Activated naive CD4-positive, alpha-beta T cell treated with anti-CD3 and anti-CD28 coated beads, Interleukin-2, amount 10 ng/mL, durations not matched to agents 7 days and 5 days (primary cell): ENCODE measurements at regions not wholly inside any gene's neighbourhood (a gene's known extent, or its start where the extent isn't known, plus 50 kb on each side); places are given as distances from the start of the nearest gene placed in this dataset.

Experiments used
- CTCF ChIA-PET: fragments of 350-600 bp; sonication (Branson Sonifier 250); formaldehyde crosslinking; loops from one replicate; lab custom pipeline; 2021; ENCODE audit warnings: antibody characterized with exemption; lab: Charles Lee
- DNase-seq: peaks from one replicate; pipeline ENCODE4 v3.0.0-alpha.2; 2020
- H3K27ac Mint-ChIP-seq: one replicate; pipeline ENCODE4 v1.8.0; 2021; ENCODE audit warnings: mild to moderate bottlenecking, moderate library complexity, mixed read lengths
- H3K27me3 Mint-ChIP-seq: one replicate; pipeline ENCODE4 v1.8.0; 2021; ENCODE audit warnings: mild to moderate bottlenecking, mixed read lengths
- H3K36me3 Mint-ChIP-seq: one replicate; pipeline ENCODE4 v1.8.0; 2021; ENCODE audit warnings: mixed read lengths
- H3K4me1 Mint-ChIP-seq: one replicate; pipeline ENCODE4 v1.8.0; 2021; ENCODE audit warnings: mixed read lengths
- H3K4me3 Mint-ChIP-seq: one replicate; pipeline ENCODE4 v1.8.0; 2021; ENCODE audit warnings: mild to moderate bottlenecking, moderate library complexity, mixed read lengths
- H3K9me3 Mint-ChIP-seq: one replicate; pipeline ENCODE4 v1.8.0; 2021; ENCODE audit warnings: mixed read lengths

DNA sequence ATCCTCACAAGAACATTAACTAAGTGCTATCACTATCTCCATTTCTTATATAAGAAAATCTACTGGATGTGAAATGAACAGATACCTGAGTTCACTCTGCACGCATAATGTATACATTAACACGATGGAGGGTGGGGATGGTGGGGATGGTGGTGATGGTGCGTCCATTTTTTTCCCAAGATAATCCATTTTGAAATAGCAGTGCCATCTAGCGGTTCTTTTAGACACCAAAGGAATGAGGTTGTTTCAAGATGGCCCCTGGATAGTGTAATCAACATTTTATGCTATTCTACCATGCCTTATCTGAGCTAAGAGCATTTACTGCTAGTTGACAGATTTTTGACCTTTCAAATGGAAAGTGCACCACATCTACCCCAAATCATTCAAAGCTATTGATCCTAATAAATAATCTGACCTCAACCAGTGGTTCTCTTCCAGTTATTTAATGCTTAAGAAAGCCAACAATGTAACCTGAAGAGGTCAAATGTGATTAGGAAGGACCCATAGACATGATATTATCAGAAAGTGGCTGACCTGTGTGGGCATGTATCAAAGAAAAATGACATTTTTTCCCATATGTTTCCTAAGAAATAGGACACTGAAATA is 714.7 kb upstream of the TENM4 start:
- CTCF ChIA-PET, result no interaction called here
- DNase-seq, result no peak
- H3K4me3 Mint-ChIP-seq, result no peak overlapping the region
- H3K36me3 Mint-ChIP-seq, result no peaks in the 10 kb centered on the region
- no peak overlapping the region for H3K27ac Mint-ChIP-seq
- H3K9me3 Mint-ChIP-seq, result peaks cover 2% of the 10 kb centered on the region
- H3K27me3 Mint-ChIP-seq, result no peaks in the 10 kb centered on the region
- H3K4me1 Mint-ChIP-seq, result no peaks in the 10 kb centered on the region

DNA sequence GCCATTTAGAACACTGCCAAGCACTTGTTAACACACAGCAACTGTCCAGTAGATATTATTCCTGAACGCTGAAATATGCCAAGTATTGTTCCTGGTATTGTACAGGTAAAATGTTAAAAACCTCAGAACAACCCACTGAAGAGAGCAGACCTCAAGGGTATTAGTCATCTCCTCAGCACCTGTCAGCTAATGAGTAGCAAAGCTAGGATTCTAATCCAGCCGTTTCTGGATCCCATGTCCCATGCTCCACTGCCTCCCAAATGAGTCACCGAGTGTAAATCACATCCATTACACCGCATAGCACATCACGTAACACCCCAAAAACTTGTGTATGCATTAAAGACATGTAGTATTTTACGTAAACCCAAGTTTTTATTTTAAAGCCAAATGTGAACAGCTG is 705.4 kb upstream of the TENM4 start:
- Mint-ChIP-seq H3K27ac (no peak overlapping the region), H3K27me3 (no peaks in the 10 kb centered on the region), H3K9me3 (no peaks in the 10 kb centered on the region), H3K4me1 (no peaks in the 10 kb centered on the region), H3K4me3 (no peak overlapping the region), H3K36me3 (no peaks in the 10 kb centered on the region)
- no peak for DNase-seq
- CTCF ChIA-PET, result no interaction called here

DNA sequence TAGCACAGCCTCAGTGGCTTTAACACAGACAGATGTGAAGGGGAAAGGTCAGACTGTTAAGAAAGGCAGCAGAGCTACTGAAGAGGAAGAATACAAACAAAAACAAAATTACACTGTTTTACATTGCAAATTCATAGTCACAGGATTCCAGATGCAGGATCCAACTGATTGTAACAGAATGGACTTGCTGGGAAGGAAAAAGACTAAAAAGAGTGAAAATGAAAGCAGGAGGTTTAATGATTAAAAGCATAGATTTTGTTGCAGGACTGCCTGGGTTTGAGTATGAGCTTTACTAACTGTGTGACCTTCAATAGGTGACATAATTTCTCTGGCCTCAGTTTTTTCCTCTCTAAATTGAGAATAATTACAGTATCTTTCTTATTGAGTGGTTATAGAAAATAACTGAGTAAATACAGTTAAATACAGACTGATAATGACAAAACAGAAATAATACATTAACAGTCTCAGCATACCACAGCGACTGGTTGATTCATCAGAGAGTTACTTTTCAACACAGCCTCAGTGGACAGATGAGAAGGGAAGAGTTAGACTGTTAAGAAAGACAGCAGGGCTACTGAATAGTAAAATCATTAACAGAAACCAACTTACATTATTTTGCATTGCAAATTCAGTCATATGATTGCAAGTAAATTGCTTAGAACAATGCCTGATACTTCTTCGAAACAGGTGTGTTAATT is 704.2 kb upstream of the TENM4 start:
- no peaks in the 10 kb centered on the region for H3K27me3 Mint-ChIP-seq
- H3K27ac Mint-ChIP-seq, result no peak overlapping the region
- CTCF ChIA-PET, result no interaction called here
- H3K9me3 Mint-ChIP-seq, result no peaks in the 10 kb centered on the region
- H3K36me3 Mint-ChIP-seq, result no peaks in the 10 kb centered on the region
- H3K4me1 Mint-ChIP-seq, result no peaks in the 10 kb centered on the region
- H3K4me3 Mint-ChIP-seq, result no peak overlapping the region
- no peak for DNase-seq

DNA sequence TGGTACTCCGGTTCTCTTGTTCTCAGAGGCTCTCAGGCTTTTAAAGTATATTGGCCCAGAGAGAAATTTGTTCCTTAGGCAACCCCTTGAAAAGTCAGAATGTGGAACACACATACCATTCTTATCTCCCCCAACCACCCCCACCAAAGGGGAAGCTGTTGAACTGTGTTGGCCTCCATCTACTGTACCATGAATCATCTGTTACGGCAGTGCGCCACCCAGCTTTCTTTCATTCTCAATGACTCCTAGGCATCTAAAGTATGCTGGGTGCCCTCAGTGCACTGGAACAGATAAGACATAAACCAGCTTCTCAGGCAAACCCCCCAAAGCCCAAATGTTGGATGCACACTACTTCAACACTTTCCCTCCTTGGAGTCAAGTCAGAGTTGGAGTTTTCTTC is 696.2 kb upstream of the TENM4 start:
- Mint-ChIP-seq H3K27ac (no peak overlapping the region), H3K9me3 (peaks cover 10% of the 10 kb centered on the region), H3K36me3 (no peaks in the 10 kb centered on the region), H3K27me3 (no peaks in the 10 kb centered on the region), H3K4me3 (no peak overlapping the region), H3K4me1 (no peaks in the 10 kb centered on the region)
- DNase-seq, result no peak
- CTCF ChIA-PET, result interaction anchor here (0.6 kb wide), 1 partner anchor 17 kb away, joined by 3 read pairs; no protein-coding TSS in a partner anchor

DNA sequence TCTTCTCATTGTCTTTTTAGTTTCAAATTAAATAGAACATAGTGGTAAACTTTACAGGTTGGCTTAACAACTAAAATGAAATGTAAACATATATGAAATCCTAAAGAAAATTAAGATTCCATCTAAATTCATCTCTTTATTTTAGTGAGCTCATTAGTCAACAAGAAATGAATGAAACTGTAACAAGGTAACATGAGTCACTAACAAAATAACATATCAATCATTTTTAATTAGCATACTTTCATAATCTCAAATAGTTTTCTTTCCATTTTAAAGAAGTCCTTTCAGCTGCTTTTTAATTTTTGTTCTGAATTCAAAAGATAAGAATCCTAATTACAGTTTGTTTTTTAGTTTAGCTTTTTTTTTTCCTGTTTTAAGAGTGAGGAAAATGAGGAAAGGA is 688.6 kb upstream of the TENM4 start:
- Mint-ChIP-seq H3K36me3 (no peaks in the 10 kb centered on the region), H3K4me1 (no peaks in the 10 kb centered on the region), H3K4me3 (no peak overlapping the region), H3K27me3 (no peaks in the 10 kb centered on the region), H3K9me3 (peaks cover 6% of the 10 kb centered on the region), H3K27ac (no peak overlapping the region)
- DNase-seq, result no peak
- CTCF ChIA-PET, result no interaction called here

DNA sequence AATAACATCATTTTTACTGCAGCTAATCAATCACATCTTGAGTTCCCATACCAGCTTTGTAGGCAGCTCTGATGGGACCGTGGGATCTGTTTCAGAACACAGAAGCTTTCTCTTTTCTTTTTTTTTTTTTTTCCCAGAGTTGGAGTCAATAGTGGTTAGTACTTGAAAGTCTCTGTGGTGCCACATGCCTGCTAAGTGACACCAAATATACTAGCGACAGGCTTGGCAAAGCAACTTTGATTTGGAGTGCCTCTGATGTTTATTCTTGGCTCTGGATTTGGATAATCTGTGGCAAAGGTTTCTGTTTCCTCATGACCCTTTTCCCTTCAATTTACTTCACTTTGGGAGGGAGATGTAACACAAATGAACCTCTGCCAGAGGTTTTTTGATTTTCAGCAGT is 681.4 kb upstream of the TENM4 start:
- Mint-ChIP-seq H3K27me3 (no peaks in the 10 kb centered on the region), H3K4me3 (no peak overlapping the region), H3K27ac (no peak overlapping the region), H3K4me1 (no peaks in the 10 kb centered on the region), H3K36me3 (no peaks in the 10 kb centered on the region), H3K9me3 (peaks cover 6% of the 10 kb centered on the region)
- CTCF ChIA-PET, result no interaction called here
- no peak for DNase-seq

DNA sequence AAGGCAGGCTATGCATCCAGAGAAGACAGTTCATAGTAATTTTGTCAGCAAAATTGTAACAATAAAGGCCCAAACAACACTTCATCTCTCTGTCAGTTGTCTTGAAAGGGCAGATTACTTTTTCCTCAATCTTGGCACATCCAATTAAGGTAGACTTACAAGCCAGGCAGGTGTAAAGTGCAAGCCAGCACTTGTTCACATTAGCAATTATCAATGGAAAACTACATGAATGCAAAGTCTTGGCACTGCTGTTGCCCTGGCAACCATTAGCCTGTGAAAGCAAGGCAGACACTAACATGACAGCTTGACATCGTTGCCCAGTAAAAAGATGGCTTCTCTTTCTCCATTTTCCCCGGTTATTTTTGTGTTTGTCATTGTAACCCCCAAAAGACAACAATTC is 677.2 kb upstream of the TENM4 start:
- H3K27me3 Mint-ChIP-seq, result no peaks in the 10 kb centered on the region
- no peak for DNase-seq
- no peak overlapping the region for H3K4me3 Mint-ChIP-seq
- no peak overlapping the region for H3K27ac Mint-ChIP-seq
- peaks cover 4% of the 10 kb centered on the region for H3K9me3 Mint-ChIP-seq
- no peaks in the 10 kb centered on the region for H3K36me3 Mint-ChIP-seq
- CTCF ChIA-PET, result no interaction called here
- no peaks in the 10 kb centered on the region for H3K4me1 Mint-ChIP-seq

DNA sequence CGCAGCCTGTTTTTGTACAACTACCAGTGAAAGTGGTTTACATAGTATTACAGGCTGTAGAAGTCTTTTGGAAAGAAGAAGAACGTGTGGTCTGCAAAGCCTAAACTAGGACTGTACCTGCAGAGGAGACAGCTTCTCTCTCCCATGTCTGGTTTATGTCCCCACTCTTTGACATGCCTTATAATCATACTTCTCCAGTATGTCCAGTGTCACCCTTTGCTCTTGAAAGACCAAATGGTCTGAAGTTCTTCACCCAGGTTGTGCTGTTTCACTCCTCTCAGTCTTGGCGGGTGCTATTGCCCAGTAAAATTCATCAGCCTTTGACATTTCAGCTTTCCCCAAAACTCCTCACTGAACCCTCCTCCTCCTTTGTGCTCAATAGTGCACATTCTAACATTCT is 676.0 kb upstream of the TENM4 start:
- peaks cover 6% of the 10 kb centered on the region for H3K9me3 Mint-ChIP-seq
- H3K27ac Mint-ChIP-seq, result peak overlapping the region; percentile 60
- DNase-seq, result no peak
- no peaks in the 10 kb centered on the region for H3K4me1 Mint-ChIP-seq
- H3K36me3 Mint-ChIP-seq, result no peaks in the 10 kb centered on the region
- CTCF ChIA-PET, result no interaction called here
- H3K4me3 Mint-ChIP-seq, result no peak overlapping the region
- H3K27me3 Mint-ChIP-seq, result no peaks in the 10 kb centered on the region

DNA sequence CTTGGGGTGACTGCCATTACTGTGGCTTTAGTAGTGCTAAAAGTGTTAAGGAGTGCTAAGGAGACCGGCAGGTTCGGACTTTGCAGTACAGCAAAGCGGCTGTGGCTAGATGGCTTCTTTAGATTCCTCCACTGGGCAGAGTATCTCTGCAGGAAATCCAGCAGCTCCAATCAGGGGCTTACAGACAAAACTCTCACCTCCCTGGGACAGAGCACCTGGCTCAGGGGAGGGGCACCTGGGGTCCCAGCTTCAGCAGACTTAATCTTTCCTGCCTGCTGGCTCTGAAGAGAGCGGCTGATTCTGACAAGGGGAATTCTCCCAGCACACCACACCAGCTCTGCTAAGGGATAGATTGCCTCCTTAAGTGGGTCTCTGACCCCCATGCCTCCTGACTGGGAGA is 668.8 kb upstream of the TENM4 start:
- Mint-ChIP-seq H3K4me3 (no peak overlapping the region), H3K27ac (no peak overlapping the region), H3K9me3 (peaks cover 13% of the 10 kb centered on the region), H3K4me1 (no peaks in the 10 kb centered on the region), H3K36me3 (no peaks in the 10 kb centered on the region), H3K27me3 (no peaks in the 10 kb centered on the region)
- no peak for DNase-seq
- CTCF ChIA-PET, result no interaction called here

DNA sequence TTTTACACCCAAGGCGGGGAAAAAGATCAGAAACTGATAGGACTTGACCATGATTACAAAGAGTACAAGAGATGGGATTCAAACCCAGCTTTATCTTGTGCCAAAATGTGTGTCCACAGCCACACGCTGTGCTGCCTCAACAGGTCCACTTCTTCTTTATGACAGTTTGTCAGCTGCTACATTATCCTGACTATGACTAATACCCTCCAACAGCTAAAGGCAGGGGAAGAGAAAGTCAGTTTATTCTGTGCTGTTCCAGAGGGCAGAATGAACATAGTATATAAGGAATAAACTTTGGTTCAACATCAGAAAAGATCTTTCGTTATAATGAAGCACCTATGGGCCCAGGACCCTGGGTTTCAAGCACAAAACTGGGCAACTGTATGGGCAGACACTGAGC is 668.2 kb upstream of the TENM4 start:
- H3K27ac Mint-ChIP-seq, result no peak overlapping the region
- H3K27me3 Mint-ChIP-seq, result no peaks in the 10 kb centered on the region
- CTCF ChIA-PET, result no interaction called here
- no peaks in the 10 kb centered on the region for H3K36me3 Mint-ChIP-seq
- DNase-seq, result no peak
- H3K4me1 Mint-ChIP-seq, result no peaks in the 10 kb centered on the region
- H3K9me3 Mint-ChIP-seq, result peaks cover 13% of the 10 kb centered on the region
- no peak overlapping the region for H3K4me3 Mint-ChIP-seq

DNA sequence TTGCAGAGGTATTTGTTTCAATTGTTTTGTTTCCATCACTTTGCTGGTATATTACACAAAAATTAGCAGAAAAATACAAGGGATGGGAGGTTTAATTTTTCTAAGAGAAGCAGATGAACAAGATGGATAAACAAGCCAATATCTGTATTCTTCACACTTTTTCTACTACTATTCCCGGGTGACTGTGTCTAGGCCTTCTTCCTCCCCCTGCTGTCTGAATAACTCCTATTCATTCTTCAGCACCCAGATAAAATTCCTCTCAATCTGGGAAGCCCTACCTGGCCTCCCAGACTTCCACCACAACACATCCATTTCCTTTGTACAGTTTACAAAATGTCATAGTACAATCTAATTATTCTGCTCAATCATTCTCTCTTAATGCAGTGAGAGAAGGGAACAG is 666.6 kb upstream of the TENM4 start:
- CTCF ChIA-PET, result no interaction called here
- H3K4me1 Mint-ChIP-seq, result no peaks in the 10 kb centered on the region
- H3K27ac Mint-ChIP-seq, result no peak overlapping the region
- DNase-seq, result no peak
- no peak overlapping the region for H3K4me3 Mint-ChIP-seq
- peaks cover 8% of the 10 kb centered on the region for H3K9me3 Mint-ChIP-seq
- H3K27me3 Mint-ChIP-seq, result no peaks in the 10 kb centered on the region
- no peaks in the 10 kb centered on the region for H3K36me3 Mint-ChIP-seq

DNA sequence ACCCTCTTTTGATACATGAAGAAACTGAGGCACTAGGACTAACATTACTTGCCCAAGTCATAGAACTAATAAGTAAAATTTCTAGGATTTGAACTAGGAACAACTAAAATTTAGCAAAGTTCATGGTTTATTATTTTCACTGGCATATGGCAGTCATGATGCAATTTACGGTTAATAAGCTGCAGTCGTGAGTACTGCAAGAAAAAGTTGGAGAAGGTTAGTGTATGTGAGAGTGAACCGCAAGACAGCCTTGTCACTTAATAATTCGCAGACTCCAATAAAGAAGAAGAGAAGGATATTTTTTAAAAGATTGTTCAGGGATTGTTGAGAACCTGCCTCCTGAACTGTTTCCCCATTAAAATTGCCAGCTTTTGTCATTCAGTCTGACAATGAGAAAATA is 663.4 kb upstream of the TENM4 start:
- Mint-ChIP-seq H3K4me3 (no peak overlapping the region), H3K27ac (no peak overlapping the region), H3K9me3 (no peaks in the 10 kb centered on the region), H3K4me1 (no peaks in the 10 kb centered on the region), H3K36me3 (no peaks in the 10 kb centered on the region), H3K27me3 (no peaks in the 10 kb centered on the region)
- no peak for DNase-seq
- CTCF ChIA-PET, result no interaction called here

DNA sequence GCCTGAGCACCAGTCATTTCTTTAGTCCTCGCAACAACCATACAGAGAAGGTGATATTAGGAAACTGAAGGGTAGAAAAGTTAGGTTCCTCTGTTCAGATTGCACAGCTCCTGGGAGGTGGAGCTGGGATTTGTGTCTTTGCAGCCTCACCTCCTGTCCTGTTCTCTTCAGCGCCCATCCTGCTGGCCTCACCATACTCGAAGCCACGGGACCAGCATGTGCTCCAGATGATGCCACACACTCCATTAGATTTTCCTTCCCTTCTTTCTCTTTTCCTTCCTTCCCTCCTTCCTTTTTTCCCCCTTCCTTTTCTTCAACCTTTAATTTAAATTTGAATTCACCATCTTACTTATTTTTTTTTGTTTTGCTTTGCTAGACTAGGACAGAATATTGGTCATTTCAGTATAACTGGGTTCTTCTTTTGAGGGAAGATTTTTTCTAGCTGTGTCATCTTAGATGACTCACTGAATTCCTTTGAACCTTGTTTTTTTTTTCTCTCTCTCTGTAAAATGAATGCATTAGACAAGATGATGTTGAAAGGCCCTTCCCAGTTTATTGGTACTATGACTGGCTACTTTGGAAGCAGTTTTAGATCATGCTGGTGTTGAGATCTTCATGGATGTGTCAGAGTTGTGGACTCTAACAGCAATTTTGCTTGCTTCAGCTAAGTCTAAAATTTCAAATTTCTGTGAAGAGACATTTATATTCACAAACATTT is 662.5 kb upstream of the TENM4 start:
- H3K27ac Mint-ChIP-seq, result no peak overlapping the region
- CTCF ChIA-PET, result no interaction called here
- H3K27me3 Mint-ChIP-seq, result no peaks in the 10 kb centered on the region
- H3K36me3 Mint-ChIP-seq, result no peaks in the 10 kb centered on the region
- no peak overlapping the region for H3K4me3 Mint-ChIP-seq
- H3K4me1 Mint-ChIP-seq, result no peaks in the 10 kb centered on the region
- peaks cover 3% of the 10 kb centered on the region for H3K9me3 Mint-ChIP-seq
- no peak for DNase-seq

DNA sequence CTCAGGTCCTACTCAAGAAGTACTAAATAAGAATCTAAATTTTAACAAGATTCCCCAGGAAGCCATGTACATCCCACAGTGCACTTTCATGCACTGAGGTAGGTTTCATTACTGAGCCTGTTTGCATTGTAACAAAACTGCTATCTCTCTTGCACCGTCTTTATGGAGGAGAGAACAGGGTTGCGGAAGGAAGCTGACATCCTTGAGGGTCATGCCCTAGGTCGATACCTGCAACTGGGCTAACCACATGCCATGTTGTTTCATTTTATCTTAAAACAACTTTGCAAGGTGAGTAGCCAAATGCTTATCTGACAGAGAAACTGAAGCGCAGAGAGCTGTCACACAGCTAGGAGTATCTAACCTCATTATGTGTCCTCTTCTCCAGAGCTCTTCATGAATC is 656.3 kb upstream of the TENM4 start:
- no peak for DNase-seq
- no peak overlapping the region for H3K4me3 Mint-ChIP-seq
- H3K36me3 Mint-ChIP-seq, result no peaks in the 10 kb centered on the region
- CTCF ChIA-PET, result no interaction called here
- H3K4me1 Mint-ChIP-seq, result no peaks in the 10 kb centered on the region
- no peaks in the 10 kb centered on the region for H3K27me3 Mint-ChIP-seq
- peaks cover 9% of the 10 kb centered on the region for H3K9me3 Mint-ChIP-seq
- no peak overlapping the region for H3K27ac Mint-ChIP-seq

DNA sequence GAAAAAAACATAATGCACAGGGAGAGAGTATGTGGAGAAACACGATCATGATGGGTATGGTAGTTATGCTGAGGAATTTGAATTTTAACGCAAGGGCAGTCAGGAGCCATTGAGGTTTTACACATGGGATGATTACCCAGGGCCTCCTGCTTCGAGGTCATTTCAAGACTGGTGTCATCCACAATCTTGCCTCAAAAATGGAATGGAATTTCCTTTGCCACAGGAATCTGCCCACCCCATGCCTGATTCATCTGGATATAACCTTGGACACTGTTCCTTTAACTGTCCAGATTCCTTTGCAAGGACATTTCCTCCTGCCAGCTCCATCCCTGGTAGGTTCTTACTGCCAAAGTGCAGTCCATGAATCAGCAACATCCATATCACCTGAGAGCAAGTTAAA is 655.9 kb upstream of the TENM4 start:
- DNase-seq, result no peak
- peaks cover 10% of the 10 kb centered on the region for H3K9me3 Mint-ChIP-seq
- no peaks in the 10 kb centered on the region for H3K4me1 Mint-ChIP-seq
- H3K36me3 Mint-ChIP-seq, result no peaks in the 10 kb centered on the region
- H3K4me3 Mint-ChIP-seq, result no peak overlapping the region
- no peaks in the 10 kb centered on the region for H3K27me3 Mint-ChIP-seq
- CTCF ChIA-PET, result no interaction called here
- no peak overlapping the region for H3K27ac Mint-ChIP-seq
